ENCODE measurements at regions not wholly inside any gene's neighbourhood (a gene's known extent, or its start where the extent isn't known, plus 50 kb on each side); places are given as distances from the start of the nearest gene placed in this dataset.

- Histone ChIP-seq H3K36me3 (ENCODE audit: control insufficient read depth, insufficient read depth, low read length) (no peaks in the 10 kb centered on the region), H3K27me3 (ENCODE audit: insufficient read depth, low read length, poor library complexity) (no peaks in the 10 kb centered on the region)
Measured at GRCh38 chrX:100120956-100121355, 289.1 kb downstream of the PCDH19 start.

DNA sequence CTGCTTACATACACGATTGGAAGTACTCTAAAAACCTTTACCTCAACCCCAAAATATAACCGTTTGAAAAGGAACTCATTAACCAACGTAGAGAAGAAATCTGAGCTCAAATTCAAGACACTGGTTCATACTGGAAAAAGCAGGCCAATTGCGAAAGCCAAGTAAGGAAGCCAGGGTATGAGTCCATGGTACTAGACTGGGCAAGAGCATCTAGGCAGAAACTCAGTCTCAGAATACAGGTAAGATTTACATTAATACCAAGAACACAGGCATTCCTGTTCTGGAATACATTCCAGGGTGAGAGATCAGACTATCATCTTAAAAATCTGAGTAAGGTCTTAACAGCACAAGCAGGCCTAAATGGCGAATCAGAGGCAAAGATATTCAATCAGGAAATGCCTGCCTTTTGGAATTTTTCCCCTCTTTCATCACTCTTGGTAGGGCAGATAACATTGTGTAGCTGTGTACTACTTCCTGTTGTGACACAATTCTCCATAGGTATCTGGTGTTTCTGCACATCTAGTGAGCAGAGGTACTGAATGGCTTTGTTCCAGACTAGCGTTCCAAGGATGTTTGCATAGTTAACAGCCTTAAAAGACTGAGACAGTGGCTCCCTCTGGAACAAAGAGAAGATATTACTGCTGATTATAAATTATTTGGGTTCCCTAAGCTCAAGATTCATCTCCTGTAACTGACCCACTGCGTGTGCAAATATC lies 311.3 kb downstream of the PCDH19 start:
- H4K5ac ChIP-seq (ENCODE audit: low read length), result no peak overlapping the region
- no peaks in the 10 kb centered on the region for H3K79me2 ChIP-seq (ENCODE audit: control insufficient read depth, insufficient read depth, low read length)
- no peak overlapping the region for H3K4ac ChIP-seq (ENCODE audit: low read depth, low read length)
- H3K18ac ChIP-seq (ENCODE audit: low read length), result no peak overlapping the region
- no peak overlapping the region for H3K4me2 ChIP-seq (ENCODE audit: low read length)
- H2BK15ac ChIP-seq (replicated peaks; ENCODE audit: low read depth), result no peak overlapping the region
- H2AK5ac ChIP-seq (ENCODE audit: low read length), result no peak overlapping the region
- H3K4me1 ChIP-seq (ENCODE audit: control insufficient read depth, low read depth, low read length), result no peaks in the 10 kb centered on the region
- no peaks in the 10 kb centered on the region for H3K36me3 ChIP-seq (ENCODE audit: control insufficient read depth, insufficient read depth, low read length)
- no peak overlapping the region for H3K27ac ChIP-seq (ENCODE audit: low read depth, low read length)
- H3K23ac ChIP-seq (ENCODE audit: low read length), result no peak overlapping the region
- H3K9ac ChIP-seq (ENCODE audit: low read length), result no peak overlapping the region
- H4K8ac ChIP-seq (ENCODE audit: low read depth, low read length), result no peak overlapping the region
- no peak overlapping the region for H3K4me3 ChIP-seq (ENCODE audit: low read length)
- H3K56ac ChIP-seq (ENCODE audit: low read length), result no peak overlapping the region
- no peaks in the 10 kb centered on the region for H3K79me1 ChIP-seq (ENCODE audit: low read length)
- no CpG with 5 or more reads among the region's 7 CpGs for WGBS (ENCODE audit: extremely low coverage, insufficient coverage, low lambda C conversion rate)
- no peaks in the 10 kb centered on the region for H3K27me3 ChIP-seq (ENCODE audit: insufficient read depth, low read length, poor library complexity)
- no peak overlapping the region for H2BK120ac ChIP-seq (ENCODE audit: low read depth, low read length)
- no peak overlapping the region for H2BK5ac ChIP-seq (ENCODE audit: low read length)
- peak; percentile 60 for DNase-seq

More at GRCh38 chrX:100120956-100121355, 289.1 kb downstream of the PCDH19 start:
- DNase-seq, result no peak
- no peak overlapping the region for H4K5ac ChIP-seq (ENCODE audit: low read length)
- no peak overlapping the region for H2BK15ac ChIP-seq (replicated peaks; ENCODE audit: low read depth)
- no peak overlapping the region for H2BK120ac ChIP-seq (ENCODE audit: low read depth, low read length)
- WGBS (ENCODE audit: extremely low coverage, insufficient coverage, low lambda C conversion rate), result no CpG with 5 or more reads among the region's 1 CpG
- H4K8ac ChIP-seq (ENCODE audit: low read depth, low read length), result no peak overlapping the region
- H2BK5ac ChIP-seq (ENCODE audit: low read length), result no peak overlapping the region
- no peak overlapping the region for H3K4me3 ChIP-seq (ENCODE audit: low read length)
- no peak overlapping the region for H3K56ac ChIP-seq (ENCODE audit: low read length)
- no peak overlapping the region for H3K9ac ChIP-seq (ENCODE audit: low read length)
- no peak overlapping the region for H3K18ac ChIP-seq (ENCODE audit: low read length)
- H3K4ac ChIP-seq (ENCODE audit: low read depth, low read length), result no peak overlapping the region
- H3K27ac ChIP-seq (ENCODE audit: low read depth, low read length), result no peak overlapping the region
- no peak overlapping the region for H3K23ac ChIP-seq (ENCODE audit: low read length)
- no peaks in the 10 kb centered on the region for H3K79me1 ChIP-seq (ENCODE audit: low read length)
- no peak overlapping the region for H2AK5ac ChIP-seq (ENCODE audit: low read length)
- no peak overlapping the region for H3K4me2 ChIP-seq (ENCODE audit: low read length)
- H3K79me2 ChIP-seq (ENCODE audit: control insufficient read depth, insufficient read depth, low read length), result no peaks in the 10 kb centered on the region
- no peaks in the 10 kb centered on the region for H3K4me1 ChIP-seq (ENCODE audit: control insufficient read depth, low read depth, low read length)

GRCh38 chrX:100090931-100091330 lies 319.1 kb downstream of the PCDH19 start:
- Histone ChIP-seq H2BK120ac (ENCODE audit: low read depth, low read length) (no peak overlapping the region), H3K79me2 (ENCODE audit: control insufficient read depth, insufficient read depth, low read length) (no peaks in the 10 kb centered on the region), H2AK5ac (ENCODE audit: low read length) (no peak overlapping the region), H3K27me3 (ENCODE audit: insufficient read depth, low read length, poor library complexity) (no peaks in the 10 kb centered on the region), H3K4ac (ENCODE audit: low read depth, low read length) (no peak overlapping the region), H2BK5ac (ENCODE audit: low read length) (no peak overlapping the region), H2BK15ac (replicated peaks; ENCODE audit: low read depth) (no peak overlapping the region), H3K79me1 (ENCODE audit: low read length) (no peaks in the 10 kb centered on the region), H3K27ac (ENCODE audit: low read depth, low read length) (no peak overlapping the region), H4K5ac (ENCODE audit: low read length) (no peak overlapping the region), H3K18ac (ENCODE audit: low read length) (no peak overlapping the region), H3K23ac (ENCODE audit: low read length) (no peak overlapping the region), H3K4me3 (ENCODE audit: low read length) (no peak overlapping the region), H3K4me1 (ENCODE audit: control insufficient read depth, low read depth, low read length) (no peaks in the 10 kb centered on the region), H3K36me3 (ENCODE audit: control insufficient read depth, insufficient read depth, low read length) (no peaks in the 10 kb centered on the region), H3K9ac (ENCODE audit: low read length) (no peak overlapping the region), H4K8ac (ENCODE audit: low read depth, low read length) (no peak overlapping the region), H3K4me2 (ENCODE audit: low read length) (no peak overlapping the region), H3K56ac (ENCODE audit: low read length) (no peak overlapping the region)
- DNase-seq, result no peak
- whole genome bisulfite sequencing (ENCODE audit: extremely low coverage, insufficient coverage, low lambda C conversion rate), result no CpG with 5 or more reads among the region's 3 CpGs

- Histone ChIP-seq H3K4me3 (ENCODE audit: low read length) (no peak overlapping the region), H4K5ac (ENCODE audit: low read length) (no peak overlapping the region), H3K56ac (ENCODE audit: low read length) (no peak overlapping the region), H2AK5ac (ENCODE audit: low read length) (no peak overlapping the region), H2BK15ac (replicated peaks; ENCODE audit: low read depth) (no peak overlapping the region), H3K79me2 (ENCODE audit: control insufficient read depth, insufficient read depth, low read length) (no peaks in the 10 kb centered on the region), H3K4me1 (ENCODE audit: control insufficient read depth, low read depth, low read length) (no peaks in the 10 kb centered on the region), H3K36me3 (ENCODE audit: control insufficient read depth, insufficient read depth, low read length) (no peaks in the 10 kb centered on the region), H3K27ac (ENCODE audit: low read depth, low read length) (no peak overlapping the region), H3K79me1 (ENCODE audit: low read length) (no peaks in the 10 kb centered on the region), H3K23ac (ENCODE audit: low read length) (no peak overlapping the region), H3K27me3 (ENCODE audit: insufficient read depth, low read length, poor library complexity) (no peaks in the 10 kb centered on the region), H2BK5ac (ENCODE audit: low read length) (no peak overlapping the region), H3K4ac (ENCODE audit: low read depth, low read length) (no peak overlapping the region), H4K8ac (ENCODE audit: low read depth, low read length) (no peak overlapping the region), H3K4me2 (ENCODE audit: low read length) (no peak overlapping the region), H2BK120ac (ENCODE audit: low read depth, low read length) (no peak overlapping the region), H3K18ac (ENCODE audit: low read length) (no peak overlapping the region), H3K9ac (ENCODE audit: low read length) (no peak overlapping the region)
- no CpG with 5 or more reads among the region's 3 CpGs for WGBS (ENCODE audit: extremely low coverage, insufficient coverage, low lambda C conversion rate)
- DNase-seq, result no peak
Measured at GRCh38 chrX:100089724-100090123, 320.3 kb downstream of the PCDH19 start.

GRCh38 chrX:100085846-100086245 lies 324.2 kb downstream of the PCDH19 start:
- Histone ChIP-seq H3K18ac (ENCODE audit: low read length) (no peak overlapping the region), H3K27ac (ENCODE audit: low read depth, low read length) (no peak overlapping the region), H2BK5ac (ENCODE audit: low read length) (no peak overlapping the region), H3K56ac (ENCODE audit: low read length) (no peak overlapping the region), H3K4ac (ENCODE audit: low read depth, low read length) (no peak overlapping the region), H4K8ac (ENCODE audit: low read depth, low read length) (no peak overlapping the region), H3K9ac (ENCODE audit: low read length) (no peak overlapping the region), H3K4me3 (ENCODE audit: low read length) (no peak overlapping the region), H3K27me3 (ENCODE audit: insufficient read depth, low read length, poor library complexity) (no peaks in the 10 kb centered on the region), H2BK120ac (ENCODE audit: low read depth, low read length) (no peak overlapping the region), H3K79me1 (ENCODE audit: low read length) (no peaks in the 10 kb centered on the region), H3K4me1 (ENCODE audit: control insufficient read depth, low read depth, low read length) (no peaks in the 10 kb centered on the region), H3K36me3 (ENCODE audit: control insufficient read depth, insufficient read depth, low read length) (no peaks in the 10 kb centered on the region), H3K23ac (ENCODE audit: low read length) (no peak overlapping the region), H2AK5ac (ENCODE audit: low read length) (no peak overlapping the region), H3K4me2 (ENCODE audit: low read length) (no peak overlapping the region), H4K5ac (ENCODE audit: low read length) (no peak overlapping the region), H2BK15ac (replicated peaks; ENCODE audit: low read depth) (no peak overlapping the region), H3K79me2 (ENCODE audit: control insufficient read depth, insufficient read depth, low read length) (no peaks in the 10 kb centered on the region)
- DNase-seq, result no peak
- WGBS (ENCODE audit: extremely low coverage, insufficient coverage, low lambda C conversion rate), result no CpG with 5 or more reads among the region's 1 CpG

GRCh38 chrX:100083211-100083610 lies 326.9 kb downstream of the PCDH19 start:
- no peak overlapping the region for H3K23ac ChIP-seq (ENCODE audit: low read length)
- H3K79me2 ChIP-seq (ENCODE audit: control insufficient read depth, insufficient read depth, low read length), result no peaks in the 10 kb centered on the region
- H3K4me3 ChIP-seq (ENCODE audit: low read length), result no peak overlapping the region
- no peak overlapping the region for H2AK5ac ChIP-seq (ENCODE audit: low read length)
- no peak overlapping the region for H3K18ac ChIP-seq (ENCODE audit: low read length)
- H2BK120ac ChIP-seq (ENCODE audit: low read depth, low read length), result no peak overlapping the region
- H4K5ac ChIP-seq (ENCODE audit: low read length), result no peak overlapping the region
- H2BK5ac ChIP-seq (ENCODE audit: low read length), result no peak overlapping the region
- no peaks in the 10 kb centered on the region for H3K36me3 ChIP-seq (ENCODE audit: control insufficient read depth, insufficient read depth, low read length)
- no peaks in the 10 kb centered on the region for H3K4me1 ChIP-seq (ENCODE audit: control insufficient read depth, low read depth, low read length)
- no peak overlapping the region for H3K4ac ChIP-seq (ENCODE audit: low read depth, low read length)
- no peak for DNase-seq
- no peak overlapping the region for H4K8ac ChIP-seq (ENCODE audit: low read depth, low read length)
- H3K27ac ChIP-seq (ENCODE audit: low read depth, low read length), result no peak overlapping the region
- no peaks in the 10 kb centered on the region for H3K79me1 ChIP-seq (ENCODE audit: low read length)
- H3K56ac ChIP-seq (ENCODE audit: low read length), result no peak overlapping the region
- H3K9ac ChIP-seq (ENCODE audit: low read length), result no peak overlapping the region
- no peaks in the 10 kb centered on the region for H3K27me3 ChIP-seq (ENCODE audit: insufficient read depth, low read length, poor library complexity)
- H2BK15ac ChIP-seq (replicated peaks; ENCODE audit: low read depth), result no peak overlapping the region
- no peak overlapping the region for H3K4me2 ChIP-seq (ENCODE audit: low read length)
